GM12865 (cell line): ENCODE measurements at regions not wholly inside any gene's neighbourhood (a gene's known extent, or its start where the extent isn't known, plus 50 kb on each side); places are given as distances from the start of the nearest gene placed in this dataset.

Experiments
- DNase-seq: peaks from one replicate; pipeline ENCODE4 v3.0.0; 2010; ENCODE audit warnings: low read depth
- H3K4me3 ChIP-seq: 2 replicates; pipeline ENCODE4 v1.5.1; 2011; ENCODE audit warnings: mild to moderate bottlenecking, low read depth, low read length, control low read depth
- CTCF ChIP-seq: IDR thresholded peaks from 2 replicates; pipeline ENCODE4 v1.5.1; 2011; ENCODE audit warnings: low read length, control low read depth, low read depth, inconsistent platforms; ENCODE audit not compliant: insufficient read depth; ENCODE audit errors: missing control alignments

- H3K4me3 ChIP-seq: no peak overlapping the region
- DNase-seq: no peak
- no peak for TF ChIP-seq CTCF
Measured at GRCh38 chr6:148173548-148173947, 169.1 kb upstream of the SASH1 start.

- TF ChIP-seq CTCF: no peak
- no peak overlapping the region for H3K4me3 ChIP-seq
- no peak for DNase-seq
Measured at GRCh38 chr6:148175550-148176188, 167.0 kb upstream of the SASH1 start.

GRCh38 chr6:148177589-148178233 is 164.9 kb upstream of the SASH1 start:
- H3K4me3 ChIP-seq: no peak overlapping the region
- DNase-seq: peak; percentile 29
- peak; percentile 62 for TF ChIP-seq CTCF

- no peak for TF ChIP-seq CTCF
- no peak for DNase-seq
- H3K4me3 ChIP-seq: no peak overlapping the region
Measured at GRCh38 chr6:148179786-148180185, 162.9 kb upstream of the SASH1 start.

GRCh38 chr6:148182378-148182777 is 160.3 kb upstream of the SASH1 start:
- TF ChIP-seq CTCF: no peak
- H3K4me3 ChIP-seq: no peak overlapping the region
- no peak for DNase-seq

GRCh38 chr6:148183776-148184175 is 158.9 kb upstream of the SASH1 start:
- no peak overlapping the region for H3K4me3 ChIP-seq
- no peak for TF ChIP-seq CTCF

GRCh38 chr6:148186916-148187315 is 155.7 kb upstream of the SASH1 start:
- no peak overlapping the region for H3K4me3 ChIP-seq
- TF ChIP-seq CTCF: no peak
- DNase-seq: no peak

More at GRCh38 chr6:148183776-148184175, 158.9 kb upstream of the SASH1 start:
- DNase-seq: no peak
